ENCODE measurements at regions not wholly inside any gene's neighbourhood (a gene's known extent, or its start where the extent isn't known, plus 50 kb on each side); places are given as distances from the start of the nearest gene placed in this dataset.

- TF ChIP-seq CTCF (IDR thresholded peaks at IDR 0.05; ENCODE audit: extremely low read depth in 1 of 2, insufficient read depth in 1 of 2, low read depth in 1 of 2, low read length in 2 of 2) (no peak), POLR2AphosphoS5 (IDR thresholded peaks at IDR 0.05; ENCODE audit: insufficient read depth, low read depth, low read length) (no peak), EZH2 (IDR thresholded peaks at IDR 0.05; ENCODE audit: borderline replicate concordance, low read depth, low read length, severe bottlenecking) (no peak), POLR2A (IDR thresholded peaks at IDR 0.05; ENCODE audit: low read depth, low read length) (no peak), MAX (IDR thresholded peaks at IDR 0.05; ENCODE audit: insufficient read depth, insufficient read length) (no peak)
These were observed 695.1 kb downstream of the NR2F1-AS1 start for GRCh38 chr5:92885950-92886349.

Data from endothelial cell of umbilical vein (primary cell).